ENCODE measurements at regions not wholly inside any gene's neighbourhood (a gene's known extent, or its start where the extent isn't known, plus 50 kb on each side); places are given as distances from the start of the nearest gene placed in this dataset.

- DNase-seq: no peak
- H3K4me1 ChIP-seq: no peaks in the 10 kb centered on the region
- intact Hi-C loops (cut with DNase I): no loop called here
- 53 to 63% methylated on average over 3 of the region's 3 CpGs for WGBS, 2 donors
- no peaks in the 10 kb centered on the region for H3K27me3 ChIP-seq
- no peak overlapping the region for H3K27ac ChIP-seq
- H3K9me3 ChIP-seq: no peaks in the 10 kb centered on the region
- no peaks in the 10 kb centered on the region for H3K36me3 ChIP-seq
- no peak for TF ChIP-seq CTCF (IDR thresholded peaks at IDR 0.05)
- TF ChIP-seq POLR2A (IDR thresholded peaks at IDR 0.05): no peak
- H3K4me3 ChIP-seq: no peak overlapping the region
Measured at GRCh38 chr13:53357582-53357981, 329.0 kb downstream of the OLFM4 start.

- no peaks in the 10 kb centered on the region for H3K36me3 ChIP-seq
- intact Hi-C loops (cut with DNase I): no loop called here
- WGBS, 2 donors: 45 to 49% methylated on average over 2 of the region's 2 CpGs
- H3K27me3 ChIP-seq: no peaks in the 10 kb centered on the region
- no peaks in the 10 kb centered on the region for H3K4me1 ChIP-seq
- no peak overlapping the region for H3K4me3 ChIP-seq
- H3K27ac ChIP-seq: no peak overlapping the region
- DNase-seq: no peak
- H3K9me3 ChIP-seq: no peaks in the 10 kb centered on the region
- no peak for TF ChIP-seq CTCF (IDR thresholded peaks at IDR 0.05)
- no peak for TF ChIP-seq POLR2A (IDR thresholded peaks at IDR 0.05)
Measured at GRCh38 chr13:53368948-53369347, 340.3 kb downstream of the OLFM4 start.

GRCh38 chr13:53379485-53379884 lies 350.9 kb downstream of the OLFM4 start:
- DNase-seq: no peak
- TF ChIP-seq CTCF (IDR thresholded peaks at IDR 0.05) (no peak), POLR2A (IDR thresholded peaks at IDR 0.05) (no peak)
- Histone ChIP-seq H3K9me3 (no peaks in the 10 kb centered on the region), H3K4me3 (no peak overlapping the region), H3K27ac (no peak overlapping the region), H3K4me1 (no peaks in the 10 kb centered on the region), H3K36me3 (no peaks in the 10 kb centered on the region), H3K27me3 (no peaks in the 10 kb centered on the region)
- intact Hi-C loops (cut with DNase I): no loop called here
- 63 to 96% methylated on average over 1 of the region's 1 CpG for WGBS, 2 donors

GRCh38 chr13:53382008-53382407 lies 353.4 kb downstream of the OLFM4 start:
- intact Hi-C loops (cut with DNase I): no loop called here
- 48 to 63% methylated on average over 3 of the region's 3 CpGs for WGBS, 2 donors
- H3K9me3 ChIP-seq: no peaks in the 10 kb centered on the region
- no peak for DNase-seq
- no peaks in the 10 kb centered on the region for H3K27me3 ChIP-seq
- H3K27ac ChIP-seq: no peak overlapping the region
- H3K36me3 ChIP-seq: no peaks in the 10 kb centered on the region
- no peaks in the 10 kb centered on the region for H3K4me1 ChIP-seq
- H3K4me3 ChIP-seq: no peak overlapping the region
- TF ChIP-seq POLR2A (IDR thresholded peaks at IDR 0.05) (no peak), CTCF (IDR thresholded peaks at IDR 0.05) (no peak)

- Histone ChIP-seq H3K9me3 (no peaks in the 10 kb centered on the region), H3K36me3 (no peaks in the 10 kb centered on the region), H3K27me3 (no peaks in the 10 kb centered on the region), H3K4me3 (no peak overlapping the region), H3K27ac (no peak overlapping the region), H3K4me1 (no peaks in the 10 kb centered on the region)
- WGBS, 2 donors: 53 to 65% methylated on average over 2 of the region's 2 CpGs
- intact Hi-C loops (cut with DNase I): no loop called here
- TF ChIP-seq POLR2A (IDR thresholded peaks at IDR 0.05): no peak
- no peak for DNase-seq
Measured at GRCh38 chr13:53398051-53398450, 369.4 kb downstream of the OLFM4 start.

- H3K4me3 ChIP-seq: no peak overlapping the region
- no peak for TF ChIP-seq POLR2A (IDR thresholded peaks at IDR 0.05)
- TF ChIP-seq CTCF (IDR thresholded peaks at IDR 0.05): no peak
- no peaks in the 10 kb centered on the region for H3K4me1 ChIP-seq
- WGBS, 2 donors: 71 to 73% methylated on average over 4 to 8 of the region's 8 CpGs
- H3K36me3 ChIP-seq: no peaks in the 10 kb centered on the region
- intact Hi-C loops (cut with DNase I): no loop called here
- H3K9me3 ChIP-seq: peaks cover 0 to 8% (median 0%) of the 10 kb centered on the region in 3 donors
- H3K27me3 ChIP-seq: no peaks in the 10 kb centered on the region
- no peak overlapping the region for H3K27ac ChIP-seq
- no peak for DNase-seq
Measured at GRCh38 chr13:53405616-53406015, 377.0 kb downstream of the OLFM4 start.

Data from esophagus squamous epithelium (tissue), 5 donors.